PC-9 (cell line): ENCODE measurements at regions not wholly inside any gene's neighbourhood (a gene's known extent, or its start where the extent isn't known, plus 50 kb on each side); places are given as distances from the start of the nearest gene placed in this dataset.

Experiments used
- BruUV-seq: library from RNA; stranded (reverse); fragments of 400-500 nt; replicated peaks from 2 replicates; lab custom pipeline; 2021; lab: Mats Ljungman, UMichigan
- CTCF ChIA-PET: fragments of 300-600 bp; sonication (Branson Sonifier 250); formaldehyde crosslinking; loops from one replicate; lab custom pipeline; 2022; ENCODE audit warnings: antibody characterized with exemption; lab: Charles Lee
- POLR2A ChIA-PET: fragments of 300-600 bp; sonication (Branson Sonifier 250); formaldehyde crosslinking; loops from one replicate; lab custom pipeline; 2022; ENCODE audit warnings: antibody characterized with exemption; ENCODE audit not compliant: unreplicated experiment; lab: Charles Lee
- DNase-seq, 2 experiments: peaks; one replicate each; pipeline versions ENCODE4 v3.0.0 to v3.0.0-alpha.2; 2015 to 2022; ENCODE audit warnings: mixed read lengths in 1 of 2
- H2AFZ ChIP-seq: fragments of 200-600 bp; sonication (generic); 2 replicates; pipeline ENCODE4 v1.8.1; 2017; ENCODE audit warnings: antibody characterized with exemption
- H3F3A ChIP-seq: fragments of 200-600 bp; sonication (generic); 2 replicates; pipeline ENCODE4 v1.8.1; 2017; ENCODE audit warnings: antibody characterized with exemption, mild to moderate bottlenecking, low read depth; ENCODE audit not compliant: insufficient read depth
- H3K27ac ChIP-seq: fragments of 200-600 bp; sonication (generic); 2 replicates; pipeline ENCODE4 v1.6.1; 2016; ENCODE audit warnings: mixed run types
- H3K27me3 ChIP-seq: fragments of 200-600 bp; sonication (generic); 2 replicates; pipeline ENCODE4 v1.6.1; 2016; ENCODE audit warnings: low read depth, mixed run types; ENCODE audit not compliant: insufficient read depth
- H3K36me3 ChIP-seq: fragments of 200-600 bp; sonication (generic); 2 replicates; pipeline ENCODE4 v1.6.1; 2016; ENCODE audit warnings: low read depth, mixed run types
- H3K4me1 ChIP-seq: fragments of 200-600 bp; sonication (generic); replicated peaks from 2 replicates; pipeline ENCODE4 v1.6.1; 2016; ENCODE audit warnings: mixed run types; ENCODE audit not compliant: insufficient read depth
- H3K4me2 ChIP-seq: fragments of 200-600 bp; sonication (generic); 2 replicates; pipeline ENCODE4 v1.6.1; 2017; ENCODE audit warnings: mixed run types
- H3K4me3 ChIP-seq: fragments of 200-600 bp; sonication (generic); 2 replicates; pipeline ENCODE4 v1.6.1; 2016; ENCODE audit warnings: mixed run types
- H3K79me2 ChIP-seq: fragments of 200-600 bp; sonication (generic); 2 replicates; pipeline ENCODE4 v1.6.1; 2017; ENCODE audit warnings: low read depth, mixed run types
- H3K9me2 ChIP-seq: fragments of 200-600 bp; sonication (generic); 2 replicates; pipeline ENCODE4 v1.8.1; 2017; ENCODE audit warnings: mild to moderate bottlenecking; ENCODE audit not compliant: insufficient read depth
- H3K9me3 ChIP-seq: fragments of 200-600 bp; sonication (generic); 2 replicates; pipeline ENCODE4 v1.8.1; 2016; ENCODE audit warnings: low read depth; ENCODE audit not compliant: insufficient read depth
- H4K20me1 ChIP-seq: fragments of 200-600 bp; sonication (generic); 2 replicates; pipeline ENCODE4 v1.8.1; 2017; ENCODE audit not compliant: insufficient read depth
- EZH2 ChIP-seq: fragments of 200-600 bp; sonication (generic); IDR thresholded peaks from 2 replicates; pipeline ENCODE4 v1.8.0; 2017; ENCODE audit warnings: antibody characterized with exemption, low read depth
- intact Hi-C: fragments of 100-400 bp; cut with micrococcal nuclease; formaldehyde crosslinking; loops from one replicate; pipeline ENCODE4 v1.10.0; 2022; ENCODE audit not compliant: unreplicated experiment
- TF ChIP-seq, protein P1 (sequence below): fragments of 200-600 bp; sonication (generic); conservative IDR thresholded peaks from 2 replicates; pipeline ENCODE4 v1.6.1; 2017; ENCODE audit warnings: mixed run types, antibody characterized with exemption, mild to moderate bottlenecking, moderate library complexity

GRCh38 chr12:19639781-19640415 lies 200.6 kb downstream of the AEBP2 start:
- H3K79me2 ChIP-seq, result no peaks in the 10 kb centered on the region
- BruUV-seq, result no TSS peak
- ChIA-PET POLR2A (no interaction called here), CTCF (no interaction called here)
- no peak for DNase-seq
- no peak overlapping the region for H2AFZ ChIP-seq
- H3K9me2 ChIP-seq, result no peaks in the 10 kb centered on the region
- H3K36me3 ChIP-seq, result no peaks in the 10 kb centered on the region
- intact Hi-C loops, result loop anchor here (5.0 to 10.0 kb wide), 2 partner anchors 133 to 265 kb away; no protein-coding TSS in a partner anchor
- H3F3A ChIP-seq, result no peaks in the 10 kb centered on the region
- no peak overlapping the region for H3K4me2 ChIP-seq
- H3K4me3 ChIP-seq, result no peak overlapping the region
- TF ChIP-seq, protein P1, sequence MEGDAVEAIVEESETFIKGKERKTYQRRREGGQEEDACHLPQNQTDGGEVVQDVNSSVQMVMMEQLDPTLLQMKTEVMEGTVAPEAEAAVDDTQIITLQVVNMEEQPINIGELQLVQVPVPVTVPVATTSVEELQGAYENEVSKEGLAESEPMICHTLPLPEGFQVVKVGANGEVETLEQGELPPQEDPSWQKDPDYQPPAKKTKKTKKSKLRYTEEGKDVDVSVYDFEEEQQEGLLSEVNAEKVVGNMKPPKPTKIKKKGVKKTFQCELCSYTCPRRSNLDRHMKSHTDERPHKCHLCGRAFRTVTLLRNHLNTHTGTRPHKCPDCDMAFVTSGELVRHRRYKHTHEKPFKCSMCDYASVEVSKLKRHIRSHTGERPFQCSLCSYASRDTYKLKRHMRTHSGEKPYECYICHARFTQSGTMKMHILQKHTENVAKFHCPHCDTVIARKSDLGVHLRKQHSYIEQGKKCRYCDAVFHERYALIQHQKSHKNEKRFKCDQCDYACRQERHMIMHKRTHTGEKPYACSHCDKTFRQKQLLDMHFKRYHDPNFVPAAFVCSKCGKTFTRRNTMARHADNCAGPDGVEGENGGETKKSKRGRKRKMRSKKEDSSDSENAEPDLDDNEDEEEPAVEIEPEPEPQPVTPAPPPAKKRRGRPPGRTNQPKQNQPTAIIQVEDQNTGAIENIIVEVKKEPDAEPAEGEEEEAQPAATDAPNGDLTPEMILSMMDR, result no peak
- no peak for TF ChIP-seq EZH2
- no peaks in the 10 kb centered on the region for H3K9me3 ChIP-seq
- no peaks in the 10 kb centered on the region for H3K27me3 ChIP-seq
- no peaks in the 10 kb centered on the region for H3K4me1 ChIP-seq
- H4K20me1 ChIP-seq, result no peaks in the 10 kb centered on the region
- no peak overlapping the region for H3K27ac ChIP-seq

GRCh38 chr12:19641235-19642080 lies 202.2 kb downstream of the AEBP2 start:
- H2AFZ ChIP-seq, result no peak overlapping the region
- no peaks in the 10 kb centered on the region for H4K20me1 ChIP-seq
- intact Hi-C loops, result loop anchor here (5.0 to 10.0 kb wide), 2 partner anchors 134 to 267 kb away; no protein-coding TSS in a partner anchor
- no peak overlapping the region for H3K4me3 ChIP-seq
- DNase-seq, result no peak
- H3K27ac ChIP-seq, result no peak overlapping the region
- POLR2A ChIA-PET, result no interaction called here
- CTCF ChIA-PET, result no interaction called here
- BruUV-seq, result no TSS peak
- no peaks in the 10 kb centered on the region for H3K9me2 ChIP-seq
- no peak for TF ChIP-seq EZH2
- TF ChIP-seq, protein P1, result no peak
- no peaks in the 10 kb centered on the region for H3K4me1 ChIP-seq
- H3K36me3 ChIP-seq, result no peaks in the 10 kb centered on the region
- H3K9me3 ChIP-seq, result no peaks in the 10 kb centered on the region
- no peaks in the 10 kb centered on the region for H3F3A ChIP-seq
- H3K27me3 ChIP-seq, result no peaks in the 10 kb centered on the region
- no peak overlapping the region for H3K4me2 ChIP-seq
- no peaks in the 10 kb centered on the region for H3K79me2 ChIP-seq

GRCh38 chr12:19642345-19642744 lies 203.1 kb downstream of the AEBP2 start:
- H3K4me3 ChIP-seq, result no peak overlapping the region
- POLR2A ChIA-PET, result no interaction called here
- BruUV-seq, result no TSS peak

More at GRCh38 chr12:19642345-19642744, 203.1 kb downstream of the AEBP2 start:
- no peaks in the 10 kb centered on the region for H3K9me3 ChIP-seq
- CTCF ChIA-PET, result interaction anchor here (0.6 kb wide), 1 partner anchor 10 kb away, joined by 3 read pairs; no protein-coding TSS in a partner anchor
- no peak for DNase-seq
- no peaks in the 10 kb centered on the region for H3K36me3 ChIP-seq
- H3K79me2 ChIP-seq, result no peaks in the 10 kb centered on the region
- H4K20me1 ChIP-seq, result no peaks in the 10 kb centered on the region
- H3K27ac ChIP-seq, result no peak overlapping the region
- H2AFZ ChIP-seq, result no peak overlapping the region
- intact Hi-C loops, result loop anchor here (5.0 to 10.0 kb wide), 2 partner anchors 135 to 268 kb away; no protein-coding TSS in a partner anchor
- no peaks in the 10 kb centered on the region for H3F3A ChIP-seq
- H3K4me2 ChIP-seq, result no peak overlapping the region
- H3K4me1 ChIP-seq, result no peaks in the 10 kb centered on the region
- H3K9me2 ChIP-seq, result no peaks in the 10 kb centered on the region
- TF ChIP-seq EZH2, result no peak
- TF ChIP-seq, protein P1, result no peak
- H3K27me3 ChIP-seq, result no peaks in the 10 kb centered on the region
